HG02885 (cell line): ENCODE measurements at regions not wholly inside any gene's neighbourhood (a gene's known extent, or its start where the extent isn't known, plus 50 kb on each side); places are given as distances from the start of the nearest gene placed in this dataset.

Experiments
- ATAC-seq: cut with Tn5 transposase; IDR thresholded peaks from one replicate; pipeline ENCODE4 v1.9.1; 2021; ENCODE audit warnings: mild to moderate bottlenecking; ENCODE audit not compliant: unreplicated experiment, poor library complexity

GRCh38 chr2:220489121-220489520, 861.7 kb downstream of the SLC4A3 start:
- ATAC-seq, result no peak

- no peak for ATAC-seq
Measured at GRCh38 chr2:220491670-220492069, 864.2 kb downstream of the SLC4A3 start.

GRCh38 chr2:220493871-220494525, 866.6 kb downstream of the SLC4A3 start:
- ATAC-seq, result no peak

- ATAC-seq, result no peak
Measured at GRCh38 chr2:220496513-220496912, 869.1 kb downstream of the SLC4A3 start.

GRCh38 chr2:220499225-220499624, 871.8 kb downstream of the SLC4A3 start:
- no peak for ATAC-seq

- no peak for ATAC-seq
Measured at GRCh38 chr2:220502539-220502938, 875.1 kb downstream of the SLC4A3 start.

- ATAC-seq, result no peak
Measured at GRCh38 chr2:220503431-220503830, 876.0 kb downstream of the SLC4A3 start.

GRCh38 chr2:220504938-220505503, 877.6 kb downstream of the SLC4A3 start:
- ATAC-seq, result no peak

- no peak for ATAC-seq
Measured at GRCh38 chr2:220506466-220506865, 879.0 kb downstream of the SLC4A3 start.

- no peak for ATAC-seq
Measured at GRCh38 chr2:220509096-220509757, 881.8 kb downstream of the SLC4A3 start.

- no peak for ATAC-seq
Measured at GRCh38 chr2:220509966-220510365, 882.5 kb downstream of the SLC4A3 start.

GRCh38 chr2:220510668-220511067, 883.2 kb downstream of the SLC4A3 start:
- no peak for ATAC-seq

- ATAC-seq, result no peak
Measured at GRCh38 chr2:220512419-220512818, 885.0 kb downstream of the SLC4A3 start.

GRCh38 chr2:220513573-220514288, 886.3 kb downstream of the SLC4A3 start:
- ATAC-seq, result no peak

GRCh38 chr2:220521551-220521950, 894.1 kb downstream of the SLC4A3 start:
- ATAC-seq, result no peak

- no peak for ATAC-seq
Measured at GRCh38 chr2:220528180-220528675, 900.8 kb downstream of the SLC4A3 start.

GRCh38 chr2:220531216-220531615, 903.8 kb downstream of the SLC4A3 start:
- ATAC-seq, result no peak

- peak; percentile 94 for ATAC-seq
Measured at GRCh38 chr2:220533485-220533884, 906.1 kb downstream of the SLC4A3 start.

GRCh38 chr2:220539481-220539880, 912.1 kb downstream of the SLC4A3 start:
- ATAC-seq, result no peak

- no peak for ATAC-seq
Measured at GRCh38 chr2:220544049-220544448, 916.6 kb downstream of the SLC4A3 start.
